HG03135 (cell line): ENCODE measurements at regions not wholly inside any gene's neighbourhood (a gene's known extent, or its start where the extent isn't known, plus 50 kb on each side); places are given as distances from the start of the nearest gene placed in this dataset.
"Not testable (repeated sequence)": the region's sequence is repeated elsewhere in the genome, so short reads cannot be mapped to it uniquely, and the experiment has no call there.

Experiments
- ATAC-seq: cut with Tn5 transposase; IDR thresholded peaks from one replicate; pipeline ENCODE4 v1.9.1; 2021; ENCODE audit warnings: mild to moderate bottlenecking, moderate library complexity; ENCODE audit not compliant: unreplicated experiment

DNA sequence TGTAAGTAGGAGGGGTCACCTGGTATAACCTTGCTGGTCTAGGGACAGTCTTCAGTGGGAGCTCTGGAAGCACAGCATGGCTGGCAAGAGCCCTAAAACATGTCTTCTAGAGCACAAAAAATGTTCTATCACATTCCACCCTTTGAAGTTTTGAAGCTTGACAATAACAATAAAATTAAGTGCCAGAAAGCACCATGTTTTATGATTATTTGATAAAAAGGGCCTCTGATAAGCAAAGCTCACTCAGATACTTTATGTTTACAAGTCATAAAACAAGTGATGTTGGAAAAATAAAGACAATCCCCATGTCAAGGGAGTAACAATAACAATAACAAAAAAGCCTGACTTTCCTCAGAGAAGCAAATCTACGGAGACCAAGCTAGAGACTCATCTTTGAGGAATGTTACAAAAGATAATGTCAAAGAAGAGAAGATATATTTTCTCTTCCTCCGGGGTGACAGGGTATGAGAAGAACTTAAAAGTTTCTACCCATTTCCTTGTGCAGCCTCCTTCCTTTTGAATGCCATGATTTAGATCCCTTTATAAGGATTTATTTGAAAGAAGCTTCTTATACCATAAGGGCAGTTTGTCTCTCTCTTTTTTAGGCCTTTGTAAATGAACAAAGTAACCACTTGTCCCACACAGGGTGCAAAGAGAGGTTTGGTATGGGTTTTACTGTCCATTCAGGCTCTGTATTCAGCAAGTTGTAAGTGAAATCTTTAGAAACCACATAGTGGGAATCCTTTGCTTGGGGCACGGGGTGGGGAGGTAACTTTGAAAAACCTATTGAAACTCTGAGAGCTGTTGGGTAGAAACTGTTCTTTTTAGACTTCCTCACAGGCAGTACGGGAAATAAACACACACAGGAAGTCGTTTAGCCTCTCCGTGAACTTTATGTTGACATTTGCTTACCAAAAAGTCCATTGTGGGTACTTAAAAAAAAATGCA, 109.6 kb upstream of the RBMS3 start:
- no peak for ATAC-seq

- ATAC-seq, result no peak
These were observed 104.4 kb upstream of the RBMS3 start for GRCh38 chr3:29176501-29176900.

- ATAC-seq, result no peak
These were observed 101.8 kb upstream of the RBMS3 start for GRCh38 chr3:29178809-29179793.

DNA sequence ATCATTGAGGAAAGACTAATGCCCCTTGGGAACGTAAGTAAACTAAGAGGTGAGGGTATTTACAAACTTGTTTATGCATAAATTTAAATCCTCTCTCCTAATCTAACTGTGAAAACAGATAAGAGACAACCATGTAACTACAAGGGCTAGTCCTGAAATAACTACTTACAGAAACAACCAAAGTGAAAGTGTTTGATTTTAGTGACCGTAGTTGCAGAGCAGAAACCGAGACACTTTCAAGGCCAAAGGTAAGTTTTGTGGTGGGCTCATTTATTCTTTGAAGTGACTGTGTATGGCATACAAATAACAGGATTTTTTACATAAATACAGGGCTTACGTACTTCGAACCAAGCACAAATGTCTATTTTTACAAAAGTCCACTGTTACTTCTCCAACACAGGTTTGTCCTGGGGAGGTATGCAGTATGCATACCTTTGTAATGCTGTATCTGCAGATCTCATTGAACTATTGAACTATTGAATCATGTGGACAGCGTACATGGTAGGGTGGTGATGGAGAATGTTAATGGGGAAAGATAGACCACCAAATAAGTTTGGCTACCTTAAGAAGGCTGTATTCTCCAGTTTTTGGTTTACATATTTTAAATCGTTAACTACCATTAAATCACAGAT, 99.6 kb upstream of the RBMS3 start:
- ATAC-seq, result no peak

DNA sequence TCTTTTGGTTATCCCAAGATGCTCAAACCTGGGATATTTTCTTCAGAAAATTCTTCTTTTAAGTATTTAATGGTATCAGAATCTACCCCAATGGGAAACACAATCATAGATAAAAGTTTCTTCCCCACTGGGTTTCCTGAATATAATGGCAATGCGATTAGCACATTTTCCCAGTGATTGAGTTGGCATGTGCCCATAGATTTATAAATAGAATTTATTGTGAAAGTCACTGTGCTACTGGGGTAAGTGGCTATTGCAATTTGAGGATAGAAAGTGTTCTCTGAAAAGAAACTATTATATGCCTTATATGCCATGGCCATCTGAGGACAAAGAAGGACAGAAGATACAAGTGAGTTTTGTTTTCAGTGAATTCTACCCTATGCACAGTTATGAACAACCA, 99.0 kb upstream of the RBMS3 start:
- ATAC-seq, result no peak

DNA sequence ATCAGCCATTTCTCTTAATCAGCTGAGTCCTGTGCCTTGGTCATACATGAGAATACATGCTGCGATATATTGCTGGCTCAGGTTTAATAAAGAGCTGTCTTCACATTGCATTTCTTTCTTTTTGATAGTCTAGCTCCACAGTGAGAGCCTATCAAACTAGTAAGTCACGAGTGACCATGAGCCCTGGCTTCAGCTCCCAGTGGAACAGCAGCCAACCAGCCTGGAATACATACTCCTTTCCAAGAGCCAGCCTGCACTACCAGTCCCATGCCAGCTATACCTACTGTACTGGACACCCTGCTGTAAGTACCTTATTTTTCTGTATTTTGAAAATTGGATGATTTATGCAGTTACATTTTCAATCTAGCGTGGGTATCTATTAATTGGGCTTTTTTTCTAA, 98.0 kb upstream of the RBMS3 start:
- not testable (repeated sequence) for ATAC-seq

DNA sequence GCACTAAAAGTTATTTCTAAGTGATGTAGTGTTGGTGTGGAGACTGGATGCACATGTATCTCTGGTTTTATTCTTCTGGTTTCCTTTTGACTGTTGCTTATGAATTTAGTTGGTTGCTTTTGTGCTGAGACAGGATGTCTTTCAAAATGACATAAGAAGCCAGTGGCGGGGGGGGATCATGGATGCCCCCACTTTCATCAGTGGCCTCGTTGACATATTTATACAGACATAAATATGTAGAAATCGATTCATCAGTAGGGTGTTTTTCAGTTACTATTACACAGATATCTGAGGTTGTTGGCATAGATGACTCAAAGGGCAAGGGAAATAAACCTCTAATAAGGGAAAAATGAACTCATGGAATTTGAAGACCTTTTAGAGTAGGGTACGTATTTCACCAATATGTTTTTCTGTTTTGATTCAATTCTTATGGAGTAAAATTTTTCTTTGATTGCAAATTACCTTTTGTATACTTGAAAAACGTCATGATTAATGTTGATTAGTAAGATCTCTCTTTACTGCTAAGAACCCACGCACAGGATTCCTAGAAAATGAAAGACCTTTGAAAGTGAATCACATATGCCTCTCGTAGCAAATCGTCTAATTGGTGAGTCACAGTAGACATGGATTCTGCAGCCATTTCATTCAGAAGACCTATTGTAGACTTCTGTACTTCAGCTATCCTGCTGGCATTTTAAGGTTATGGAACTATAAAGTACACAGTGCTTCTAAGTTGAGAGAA, 97.4 kb upstream of the RBMS3 start:
- ATAC-seq, result no peak

DNA sequence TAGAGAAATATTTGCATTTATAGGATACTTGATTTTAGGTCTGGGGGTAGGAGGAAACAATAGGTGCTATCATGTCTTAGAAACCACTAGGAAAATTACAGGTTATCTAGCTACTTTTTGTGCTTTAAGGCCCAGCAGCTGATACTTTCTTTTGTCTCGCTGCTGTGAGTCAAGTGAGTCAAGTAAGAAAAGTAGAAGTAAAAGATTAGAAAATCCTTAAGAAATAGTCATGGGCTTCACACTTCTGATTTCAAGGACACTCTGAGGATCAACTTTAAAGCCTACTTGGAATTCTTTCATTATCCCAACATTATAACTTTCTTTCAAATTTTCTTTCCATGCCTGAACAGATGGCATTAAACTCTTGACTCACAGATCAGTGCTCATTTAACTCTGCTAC, 95.2 kb upstream of the RBMS3 start:
- ATAC-seq, result no peak

- ATAC-seq, result no peak
These were observed 94.7 kb upstream of the RBMS3 start for GRCh38 chr3:29186131-29186599.

DNA sequence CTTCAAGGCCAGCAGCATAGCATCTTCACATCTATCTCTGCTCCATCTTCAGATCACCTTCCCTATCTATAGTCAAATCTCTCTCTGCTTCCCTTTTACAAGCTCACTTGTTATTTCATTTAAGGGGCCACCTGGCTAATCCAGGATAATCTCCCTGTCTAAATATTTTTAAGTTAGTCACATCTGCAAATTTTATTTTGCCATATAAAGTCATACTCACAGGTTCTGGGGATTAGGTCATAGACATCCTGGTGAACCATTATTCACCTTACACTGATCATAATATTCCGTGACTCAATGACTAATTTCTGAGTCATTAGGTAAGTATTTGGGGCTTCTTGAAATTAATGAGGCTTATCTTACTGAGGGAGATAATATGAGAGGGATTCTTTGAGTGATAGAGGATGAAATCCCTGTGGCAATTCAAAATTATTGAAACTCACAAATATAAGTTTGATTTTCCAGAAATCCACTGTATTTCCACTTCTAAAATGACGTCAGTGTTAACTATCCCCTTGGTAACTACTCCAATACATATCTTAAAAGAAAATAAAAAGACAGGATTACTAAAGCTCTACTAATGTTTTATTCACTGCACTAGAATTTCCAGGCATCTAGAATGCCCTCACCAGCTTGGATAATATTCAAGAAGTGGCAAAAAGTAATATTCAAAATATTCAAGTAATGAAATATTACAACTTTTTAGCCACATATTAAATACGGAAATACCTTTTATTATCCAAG, 93.7 kb upstream of the RBMS3 start:
- ATAC-seq, result no peak

- no peak for ATAC-seq
These were observed 91.5 kb upstream of the RBMS3 start for GRCh38 chr3:29189328-29189727.

- ATAC-seq, result no peak
These were observed 86.7 kb upstream of the RBMS3 start for GRCh38 chr3:29194139-29194538.

DNA sequence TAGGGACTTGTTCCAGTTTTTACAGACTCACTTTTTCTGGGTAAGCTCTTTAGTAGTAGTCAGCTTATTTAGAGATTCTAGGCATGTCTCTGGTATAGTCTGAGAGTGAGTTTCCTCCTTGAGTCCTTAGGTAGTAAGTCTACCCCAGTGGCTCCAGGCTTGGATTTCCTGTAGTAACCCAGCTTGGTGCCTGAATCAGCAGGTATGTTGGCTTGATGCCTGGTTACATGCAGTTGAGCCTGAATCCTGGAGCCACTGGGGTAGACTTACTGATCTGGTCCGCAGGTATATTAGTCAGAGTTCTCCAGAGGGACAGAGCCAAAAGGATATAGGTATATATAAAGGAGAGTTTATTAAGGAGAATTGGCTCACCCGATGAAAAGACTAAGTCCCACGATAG, 85.8 kb upstream of the RBMS3 start:
- ATAC-seq, result no peak

DNA sequence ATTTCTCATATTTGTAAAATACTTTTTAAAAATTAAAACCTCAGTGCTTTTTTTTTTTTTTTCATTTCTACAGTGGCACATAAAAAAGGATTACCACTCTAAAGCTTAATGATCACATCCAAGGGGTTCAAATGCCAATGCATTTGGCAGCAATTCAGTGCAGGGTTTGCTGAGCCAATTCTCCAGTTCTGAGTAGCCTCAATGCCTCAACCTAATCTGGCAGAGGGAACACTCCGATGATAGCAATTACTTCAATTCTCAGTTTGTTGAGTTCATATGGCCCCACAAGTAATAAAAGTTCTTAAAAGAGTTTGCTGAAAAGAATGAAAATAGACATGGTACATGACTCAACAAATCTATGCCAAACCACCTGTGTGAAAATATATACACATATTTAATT, 79.3 kb upstream of the RBMS3 start:
- no peak for ATAC-seq

DNA sequence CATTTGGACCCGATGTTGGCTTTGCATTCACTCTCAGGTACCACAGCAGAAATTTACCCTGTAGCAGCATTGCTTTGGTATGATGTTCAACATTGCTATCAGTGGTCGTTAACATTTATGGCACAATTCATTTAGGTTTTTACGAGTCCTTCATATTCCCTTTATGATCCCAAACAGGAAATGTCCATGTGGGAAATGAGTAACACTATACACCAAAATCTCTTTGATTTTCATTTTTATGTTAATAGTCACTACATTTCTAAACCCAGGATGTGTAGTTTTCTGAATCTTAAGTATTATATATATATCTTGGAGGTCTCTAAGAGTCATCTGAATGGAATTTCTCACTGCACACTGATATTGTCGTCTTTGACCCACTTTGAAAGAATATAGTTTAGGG, 78.5 kb upstream of the RBMS3 start:
- ATAC-seq, result no peak

- ATAC-seq, result no peak
These were observed 77.0 kb upstream of the RBMS3 start for GRCh38 chr3:29203851-29204250.

DNA sequence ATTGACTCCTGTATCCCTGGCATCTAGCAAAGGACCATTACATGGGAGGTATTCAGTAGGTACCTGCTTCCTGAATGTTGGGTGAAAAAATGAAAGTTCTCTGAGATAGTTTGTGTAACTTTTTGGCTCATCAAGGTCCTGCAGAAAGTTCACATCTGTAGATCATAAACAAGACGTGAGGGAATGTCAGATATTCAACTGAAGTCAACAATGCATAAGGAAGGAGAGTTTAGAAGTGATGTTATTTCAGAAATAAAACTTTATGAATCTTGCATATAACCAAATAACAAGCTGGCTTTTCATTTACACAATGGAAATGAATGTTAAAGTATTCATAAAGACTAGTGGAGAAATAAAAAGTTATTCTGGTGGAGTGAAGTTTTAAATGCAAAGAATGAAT, 73.4 kb upstream of the RBMS3 start:
- ATAC-seq, result no peak

- no peak for ATAC-seq
These were observed 68.0 kb upstream of the RBMS3 start for GRCh38 chr3:29212789-29213433.

- no peak for ATAC-seq
These were observed 66.7 kb upstream of the RBMS3 start for GRCh38 chr3:29214009-29214658.
